ENCODE measurements at regions not wholly inside any gene's neighbourhood (a gene's known extent, or its start where the extent isn't known, plus 50 kb on each side); places are given as distances from the start of the nearest gene placed in this dataset.

DNA sequence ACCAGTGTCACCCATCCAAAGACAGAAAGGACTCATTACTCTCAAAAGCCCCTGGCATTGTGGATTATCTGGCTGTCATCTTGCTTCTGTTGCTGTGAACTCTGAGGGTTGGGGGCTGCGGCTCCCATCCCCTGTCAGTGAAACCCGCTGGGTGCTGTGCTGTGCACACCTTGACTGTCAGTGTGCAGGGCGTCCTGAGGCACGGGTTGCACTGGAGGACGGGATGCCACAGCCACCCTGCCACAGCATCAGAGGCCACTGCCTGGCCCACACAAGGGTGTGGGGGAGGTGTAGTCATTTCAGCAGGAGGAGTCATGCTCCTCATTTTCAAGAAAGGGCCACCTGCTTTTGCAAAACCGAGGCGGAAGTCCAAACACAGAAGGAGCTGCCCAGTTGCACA lies 245.8 kb downstream of the GLRX3 start:
- TF ChIP-seq, protein P1, sequence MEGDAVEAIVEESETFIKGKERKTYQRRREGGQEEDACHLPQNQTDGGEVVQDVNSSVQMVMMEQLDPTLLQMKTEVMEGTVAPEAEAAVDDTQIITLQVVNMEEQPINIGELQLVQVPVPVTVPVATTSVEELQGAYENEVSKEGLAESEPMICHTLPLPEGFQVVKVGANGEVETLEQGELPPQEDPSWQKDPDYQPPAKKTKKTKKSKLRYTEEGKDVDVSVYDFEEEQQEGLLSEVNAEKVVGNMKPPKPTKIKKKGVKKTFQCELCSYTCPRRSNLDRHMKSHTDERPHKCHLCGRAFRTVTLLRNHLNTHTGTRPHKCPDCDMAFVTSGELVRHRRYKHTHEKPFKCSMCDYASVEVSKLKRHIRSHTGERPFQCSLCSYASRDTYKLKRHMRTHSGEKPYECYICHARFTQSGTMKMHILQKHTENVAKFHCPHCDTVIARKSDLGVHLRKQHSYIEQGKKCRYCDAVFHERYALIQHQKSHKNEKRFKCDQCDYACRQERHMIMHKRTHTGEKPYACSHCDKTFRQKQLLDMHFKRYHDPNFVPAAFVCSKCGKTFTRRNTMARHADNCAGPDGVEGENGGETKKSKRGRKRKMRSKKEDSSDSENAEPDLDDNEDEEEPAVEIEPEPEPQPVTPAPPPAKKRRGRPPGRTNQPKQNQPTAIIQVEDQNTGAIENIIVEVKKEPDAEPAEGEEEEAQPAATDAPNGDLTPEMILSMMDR (conservative IDR thresholded peaks at IDR 0.05; ENCODE audit: low read depth, low read length): no peak
- Histone ChIP-seq H3K27ac (no peak overlapping the region), H3K4me2 (no peak overlapping the region), H3K4me3 (IDR thresholded peaks at IDR 0.05; ENCODE audit: insufficient read depth, low read depth, low read length) (no peak overlapping the region), H3K4me1 (ENCODE audit: low read depth, poor library complexity, severe bottlenecking) (no peaks in the 10 kb centered on the region), H3K36me3 (ENCODE audit: insufficient read depth) (no peaks in the 10 kb centered on the region), H4K20me1 (ENCODE audit: insufficient read depth) (no peaks in the 10 kb centered on the region), H3K79me2 (ENCODE audit: insufficient read depth, low read depth) (no peaks in the 10 kb centered on the region), H2AFZ (ENCODE audit: low read depth) (no peak overlapping the region), H3K27me3 (ENCODE audit: insufficient read depth, low read depth) (no peaks in the 10 kb centered on the region), H3K9ac (no peak overlapping the region)

DNA sequence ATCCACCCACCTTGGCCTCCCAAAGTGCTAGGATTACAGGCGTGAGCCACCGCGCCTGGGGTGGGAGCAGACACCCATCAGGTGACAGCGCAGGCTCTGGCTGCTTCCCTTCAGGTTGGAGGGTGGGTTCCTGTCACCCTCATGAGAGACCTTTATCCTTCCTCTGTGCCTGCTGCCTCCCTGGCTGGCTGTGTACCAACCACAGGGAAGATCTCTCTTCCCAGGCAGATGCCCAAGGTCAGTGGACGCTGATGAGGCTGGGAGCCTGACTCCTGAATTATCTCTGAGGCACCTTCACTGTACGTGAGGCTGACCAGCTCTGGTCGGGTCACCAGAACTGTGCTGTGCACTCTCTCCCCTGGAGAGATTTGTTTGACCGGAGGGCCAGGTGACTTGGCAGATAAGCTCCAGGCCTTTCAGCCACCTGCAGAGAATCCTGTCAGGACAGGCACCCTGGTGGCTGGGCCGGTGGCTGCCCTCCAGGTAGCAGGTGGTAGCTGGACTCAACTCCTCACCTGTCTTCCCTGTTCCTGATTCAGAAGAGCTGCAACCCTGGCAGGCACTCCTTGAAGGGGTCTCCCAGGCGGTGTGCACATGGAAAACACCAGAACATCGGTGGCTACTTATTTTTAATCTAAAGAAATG lies 251.9 kb downstream of the GLRX3 start:
- no peak overlapping the region for H3K9ac ChIP-seq
- no peak overlapping the region for H3K4me3 ChIP-seq (IDR thresholded peaks at IDR 0.05; ENCODE audit: insufficient read depth, low read depth, low read length)
- H3K4me2 ChIP-seq: no peak overlapping the region
- H3K36me3 ChIP-seq (ENCODE audit: insufficient read depth): no peaks in the 10 kb centered on the region
- H3K27ac ChIP-seq: no peak overlapping the region
- H3K4me1 ChIP-seq (ENCODE audit: low read depth, poor library complexity, severe bottlenecking): no peaks in the 10 kb centered on the region
- no peaks in the 10 kb centered on the region for H3K27me3 ChIP-seq (ENCODE audit: insufficient read depth, low read depth)
- H2AFZ ChIP-seq (ENCODE audit: low read depth): no peak overlapping the region
- H4K20me1 ChIP-seq (ENCODE audit: insufficient read depth): no peaks in the 10 kb centered on the region
- H3K79me2 ChIP-seq (ENCODE audit: insufficient read depth, low read depth): no peaks in the 10 kb centered on the region
- TF ChIP-seq, protein P1 (conservative IDR thresholded peaks at IDR 0.05; ENCODE audit: low read depth, low read length): no peak

DNA sequence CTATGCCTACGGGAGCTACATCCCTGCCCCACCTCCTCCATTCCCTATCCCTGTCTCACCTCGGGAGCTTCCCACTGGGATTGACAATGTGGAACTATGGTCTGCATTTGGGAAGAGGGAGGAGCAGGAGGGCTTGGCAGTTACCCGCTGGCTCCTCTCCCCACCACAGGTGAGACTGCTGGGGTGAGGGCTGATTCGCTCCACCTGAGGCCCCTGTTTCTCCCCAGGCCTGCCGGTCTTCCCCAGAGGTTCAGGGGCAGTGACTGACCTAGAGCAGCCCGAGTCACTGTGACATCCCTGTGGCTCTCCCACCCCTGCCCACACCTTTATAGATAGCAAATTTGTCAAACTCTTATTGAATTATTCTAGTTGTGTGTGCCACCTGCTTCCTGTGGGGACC lies 252.6 kb downstream of the GLRX3 start:
- Histone ChIP-seq H3K27me3 (ENCODE audit: insufficient read depth, low read depth) (no peaks in the 10 kb centered on the region), H3K9ac (no peak overlapping the region), H4K20me1 (ENCODE audit: insufficient read depth) (no peaks in the 10 kb centered on the region), H3K4me2 (no peak overlapping the region), H3K36me3 (ENCODE audit: insufficient read depth) (no peaks in the 10 kb centered on the region), H2AFZ (ENCODE audit: low read depth) (no peak overlapping the region), H3K27ac (no peak overlapping the region), H3K4me1 (ENCODE audit: low read depth, poor library complexity, severe bottlenecking) (no peaks in the 10 kb centered on the region), H3K79me2 (ENCODE audit: insufficient read depth, low read depth) (no peaks in the 10 kb centered on the region), H3K4me3 (IDR thresholded peaks at IDR 0.05; ENCODE audit: insufficient read depth, low read depth, low read length) (no peak overlapping the region)
- TF ChIP-seq, protein P1 (conservative IDR thresholded peaks at IDR 0.05; ENCODE audit: low read depth, low read length): no peak

DNA sequence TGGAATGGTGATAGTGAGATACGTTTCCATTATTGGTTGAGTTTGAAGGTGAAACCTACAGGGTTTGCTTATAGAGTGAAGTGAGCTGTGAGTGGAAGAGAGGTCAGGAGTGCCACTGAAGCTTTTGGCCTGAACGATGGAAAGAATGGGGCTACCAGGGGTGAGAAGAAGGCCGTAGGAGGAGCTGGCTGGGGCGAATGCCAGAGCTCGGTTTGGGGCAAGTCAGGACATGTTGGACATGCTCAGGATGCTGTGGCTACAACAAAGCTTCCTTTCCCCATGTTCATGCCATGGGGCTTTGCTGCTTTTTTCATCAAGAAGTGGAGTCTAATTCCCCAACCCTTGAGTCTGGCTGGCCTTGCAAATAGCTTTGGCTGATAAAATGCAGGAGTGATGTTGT lies 253.7 kb downstream of the GLRX3 start:
- TF ChIP-seq, protein P1 (conservative IDR thresholded peaks at IDR 0.05; ENCODE audit: low read depth, low read length): no peak
- Histone ChIP-seq H3K36me3 (ENCODE audit: insufficient read depth) (no peaks in the 10 kb centered on the region), H3K79me2 (ENCODE audit: insufficient read depth, low read depth) (no peaks in the 10 kb centered on the region), H3K4me3 (IDR thresholded peaks at IDR 0.05; ENCODE audit: insufficient read depth, low read depth, low read length) (no peak overlapping the region), H3K4me1 (ENCODE audit: low read depth, poor library complexity, severe bottlenecking) (no peaks in the 10 kb centered on the region), H3K9ac (no peak overlapping the region), H3K27me3 (ENCODE audit: insufficient read depth, low read depth) (no peaks in the 10 kb centered on the region), H4K20me1 (ENCODE audit: insufficient read depth) (no peaks in the 10 kb centered on the region), H3K27ac (no peak overlapping the region), H2AFZ (ENCODE audit: low read depth) (no peak overlapping the region), H3K4me2 (no peak overlapping the region)

All from KMS-11 (cell line).